Neuronal stem cell (in vitro differentiated cells): ENCODE measurements at regions not wholly inside any gene's neighbourhood (a gene's known extent, or its start where the extent isn't known, plus 50 kb on each side); places are given as distances from the start of the nearest gene placed in this dataset.

ENCODE experiments used
- DNase-seq: peaks from one replicate; pipeline ENCODE4 v3.0.0-alpha.2; 2013; ENCODE audit warnings: low spot score
- H2AFZ ChIP-seq: one replicate; pipeline ENCODE4 v1.6.1; 2013; ENCODE audit warnings: mild to moderate bottlenecking, low read length, inconsistent platforms
- H2AK5ac ChIP-seq: 2 replicates; pipeline ENCODE4 v1.6.1; 2013; ENCODE audit warnings: low read depth, mild to moderate bottlenecking, inconsistent platforms, low read length, moderate library complexity, mixed read lengths
- H2BK120ac ChIP-seq: 2 replicates; pipeline ENCODE4 v1.6.1; 2013; ENCODE audit warnings: low read depth, mild to moderate bottlenecking, inconsistent platforms, low read length, moderate library complexity, mixed read lengths
- H2BK12ac ChIP-seq: one replicate; pipeline ENCODE4 v1.6.1; 2013; ENCODE audit warnings: low read length, inconsistent platforms
- H2BK15ac ChIP-seq: 2 replicates; pipeline ENCODE4 v1.6.1; 2013; ENCODE audit warnings: mild to moderate bottlenecking, low read length, inconsistent platforms, mixed read lengths
- H2BK5ac ChIP-seq: one replicate; pipeline ENCODE4 v1.6.1; 2013; ENCODE audit warnings: inconsistent platforms, mild to moderate bottlenecking, low read length, moderate library complexity
- H3K14ac ChIP-seq: one replicate; pipeline ENCODE4 v1.6.1; 2013; ENCODE audit warnings: low read length, inconsistent platforms
- H3K18ac ChIP-seq: 2 replicates; pipeline ENCODE4 v1.6.1; 2013; ENCODE audit warnings: low read length, inconsistent platforms
- H3K23ac ChIP-seq: 2 replicates; pipeline ENCODE4 v1.6.1; 2013; ENCODE audit warnings: low read depth, mild to moderate bottlenecking, mixed read lengths, low read length, inconsistent platforms; ENCODE audit not compliant: poor library complexity
- H3K27ac ChIP-seq: replicated peaks from 3 replicates; pipeline ENCODE4 v1.5.1; 2013; ENCODE audit warnings: low read length, inconsistent platforms
- H3K27me3 ChIP-seq, 3 experiments: 2 replicates each; pipeline ENCODE4 v1.6.1; 2013; ENCODE audit warnings: low read length in 3 of 3, mild to moderate bottlenecking in 2 of 3, inconsistent platforms in 1 of 3, low read depth in 1 of 3, mixed read lengths in 1 of 3, moderate library complexity in 1 of 3; ENCODE audit not compliant: control insufficient read depth in 3 of 3, insufficient read depth in 3 of 3
- H3K36me3 ChIP-seq, 2 donors: replicated peaks in 1 of 2; 2 replicates each; pipeline ENCODE4 v1.6.1; 2013; ENCODE audit warnings: low read length in 2 of 2; ENCODE audit not compliant: control insufficient read depth in 2 of 2, insufficient read depth in 2 of 2
- H3K4ac ChIP-seq: 2 replicates; pipeline ENCODE4 v1.6.1; 2013; ENCODE audit warnings: inconsistent platforms, mild to moderate bottlenecking, low read length, moderate library complexity
- H3K4me1 ChIP-seq, 2 donors: 1 replicate in 1 of 2; 2 replicates in 1 of 2; pipeline ENCODE4 v1.6.1; 2013; ENCODE audit warnings: low read length in 2 of 2, low read depth in 1 of 2; ENCODE audit not compliant: control insufficient read depth in 2 of 2, insufficient read depth in 1 of 2
- H3K4me2 ChIP-seq: one replicate; pipeline ENCODE4 v1.6.1; 2013; ENCODE audit warnings: mild to moderate bottlenecking, low read length, inconsistent platforms; ENCODE audit not compliant: insufficient read depth, poor library complexity, severe bottlenecking
- H3K4me3 ChIP-seq, 2 donors: 2 replicates each; pipeline ENCODE4 v1.5.1; 2013; ENCODE audit warnings: low read length in 2 of 2, mild to moderate bottlenecking in 2 of 2, inconsistent platforms in 1 of 2, moderate library complexity in 1 of 2
- H3K79me1 ChIP-seq: one replicate; pipeline ENCODE4 v1.6.1; 2013; ENCODE audit warnings: low read depth, mild to moderate bottlenecking, inconsistent platforms, low read length, moderate library complexity
- H3K9ac ChIP-seq: one replicate; pipeline ENCODE4 v1.6.1; 2013; ENCODE audit warnings: mild to moderate bottlenecking, low read depth, low read length, inconsistent platforms; ENCODE audit not compliant: poor library complexity
- H3K9me3 ChIP-seq, 2 donors: replicated peaks in 1 of 2; 2 replicates each; pipeline versions ENCODE3 to v1.6.1; 2013; ENCODE audit warnings: low read length in 2 of 2, mild to moderate bottlenecking in 2 of 2, inconsistent platforms in 1 of 2, low read depth in 1 of 2, mixed read lengths in 1 of 2, moderate library complexity in 1 of 2; ENCODE audit not compliant: control insufficient read depth in 2 of 2, insufficient read depth in 1 of 2
- H4K8ac ChIP-seq: one replicate; pipeline ENCODE4 v1.6.1; 2013; ENCODE audit warnings: low read depth, mild to moderate bottlenecking, inconsistent platforms, low read length, moderate library complexity
- H4K91ac ChIP-seq: one replicate; pipeline ENCODE4 v1.6.1; 2013; ENCODE audit warnings: low read length, low read depth, mild to moderate bottlenecking, inconsistent platforms; ENCODE audit not compliant: poor library complexity
- WGBS, 2 donors: extraction: QIAGEN DNeasy Blood & Tissue Kit; methylation state at CpG; one replicate each; pipeline ENCODE4 v1.1.7; 2013; ENCODE audit warnings: missing lambda C conversion rate in 2 of 2, mixed read lengths in 1 of 2; ENCODE audit not compliant: insufficient read length in 2 of 2, insufficient replicate concordance in 1 of 2; ENCODE audit errors: extremely low coverage in 2 of 2; 5-methylcytosine and 5-hydroxymethylcytosine counted together

GRCh38 chr1:110779636-110780035, 93.3 kb upstream of the CD53 start:
- WGBS, 2 donors: no CpG with 5 or more reads among the region's 3 CpGs
- H2BK5ac ChIP-seq: no peak overlapping the region
- no peak overlapping the region for H3K4me2 ChIP-seq
- no peak overlapping the region for H3K14ac ChIP-seq
- no peak overlapping the region for H3K4me3 ChIP-seq
- H3K27me3 ChIP-seq: peaks cover 0 to 26% (median 0%) of the 10 kb centered on the region in 3 experiments
- no peak overlapping the region for H2AK5ac ChIP-seq
- no peaks in the 10 kb centered on the region for H3K36me3 ChIP-seq
- no peak overlapping the region for H3K18ac ChIP-seq
- H2AFZ ChIP-seq: no peak overlapping the region
- no peak for DNase-seq
- no peak overlapping the region for H3K27ac ChIP-seq
- H3K9ac ChIP-seq: no peak overlapping the region
- H3K4me1 ChIP-seq: peaks cover 0 to 3% of the 10 kb centered on the region in 2 donors
- no peak overlapping the region for H4K91ac ChIP-seq
- no peak overlapping the region for H3K4ac ChIP-seq
- H2BK120ac ChIP-seq: no peak overlapping the region
- H3K23ac ChIP-seq: no peak overlapping the region
- H2BK12ac ChIP-seq: no peak overlapping the region
- no peak overlapping the region for H2BK15ac ChIP-seq
- no peaks in the 10 kb centered on the region for H3K9me3 ChIP-seq
- no peaks in the 10 kb centered on the region for H3K79me1 ChIP-seq
- H4K8ac ChIP-seq: no peak overlapping the region

- H3K4me2 ChIP-seq: no peak overlapping the region
- H3K36me3 ChIP-seq: no peaks in the 10 kb centered on the region
- no CpG with 5 or more reads among the region's 1 CpG for WGBS, 2 donors
- H3K9ac ChIP-seq: no peak overlapping the region
- H3K27me3 ChIP-seq: peaks cover 0 to 26% (median 0%) of the 10 kb centered on the region in 3 experiments
- no peak overlapping the region for H3K4ac ChIP-seq
- no peak for DNase-seq
- H4K91ac ChIP-seq: no peak overlapping the region
- H2BK15ac ChIP-seq: no peak overlapping the region
- H4K8ac ChIP-seq: no peak overlapping the region
- peaks cover 0 to 3% of the 10 kb centered on the region in 2 donors for H3K4me1 ChIP-seq
- H2AFZ ChIP-seq: no peak overlapping the region
- H2BK120ac ChIP-seq: no peak overlapping the region
- no peak overlapping the region for H3K14ac ChIP-seq
- no peak overlapping the region for H3K23ac ChIP-seq
- no peak overlapping the region for H2BK12ac ChIP-seq
- H3K9me3 ChIP-seq: no peaks in the 10 kb centered on the region
- H3K79me1 ChIP-seq: no peaks in the 10 kb centered on the region
- H3K27ac ChIP-seq: no peak overlapping the region
- H3K18ac ChIP-seq: no peak overlapping the region
- no peak overlapping the region for H2BK5ac ChIP-seq
- H3K4me3 ChIP-seq: no peak overlapping the region
- no peak overlapping the region for H2AK5ac ChIP-seq
These were observed 94.1 kb upstream of the CD53 start for GRCh38 chr1:110778821-110779220.

- no CpG with 5 or more reads among the region's 4 CpGs for WGBS, 2 donors
- no peaks in the 10 kb centered on the region for H3K79me1 ChIP-seq
- no peak overlapping the region for H4K91ac ChIP-seq
- no peak overlapping the region for H4K8ac ChIP-seq
- no peak overlapping the region for H2AK5ac ChIP-seq
- H3K27ac ChIP-seq: no peak overlapping the region
- DNase-seq: no peak
- no peak overlapping the region for H2BK5ac ChIP-seq
- no peak overlapping the region for H3K23ac ChIP-seq
- H2BK120ac ChIP-seq: no peak overlapping the region
- H3K18ac ChIP-seq: no peak overlapping the region
- no peak overlapping the region for H2AFZ ChIP-seq
- peaks cover 0 to 3% of the 10 kb centered on the region in 2 donors for H3K4me1 ChIP-seq
- H3K9me3 ChIP-seq: peaks cover 0 to under 1% of the 10 kb centered on the region in 2 donors
- no peak overlapping the region for H3K14ac ChIP-seq
- H3K4ac ChIP-seq: no peak overlapping the region
- H2BK12ac ChIP-seq: no peak overlapping the region
- H2BK15ac ChIP-seq: no peak overlapping the region
- no peak overlapping the region for H3K9ac ChIP-seq
- no peak overlapping the region for H3K4me3 ChIP-seq
- H3K4me2 ChIP-seq: no peak overlapping the region
- peaks cover 0 to 26% (median 0%) of the 10 kb centered on the region in 3 experiments for H3K27me3 ChIP-seq
- no peaks in the 10 kb centered on the region for H3K36me3 ChIP-seq
These were observed 95.7 kb upstream of the CD53 start for GRCh38 chr1:110777228-110777627.

GRCh38 chr1:110774398-110774797, 98.5 kb upstream of the CD53 start:
- Histone ChIP-seq H3K27me3 (peaks cover 0 to 13% (median 0%) of the 10 kb centered on the region in 3 experiments), H2AFZ (no peak overlapping the region), H3K4me3 (no peak overlapping the region), H4K8ac (no peak overlapping the region), H2BK12ac (no peak overlapping the region), H2BK120ac (no peak overlapping the region), H2AK5ac (no peak overlapping the region), H3K18ac (no peak overlapping the region), H3K4me1 (no peaks in the 10 kb centered on the region), H3K23ac (no peak overlapping the region), H3K36me3 (no peaks in the 10 kb centered on the region), H3K14ac (no peak overlapping the region), H3K79me1 (no peaks in the 10 kb centered on the region), H2BK5ac (no peak overlapping the region), H3K4me2 (no peak overlapping the region), H3K4ac (no peak overlapping the region), H3K9ac (no peak overlapping the region), H3K9me3 (peaks cover 0 to 6% of the 10 kb centered on the region in 2 donors), H4K91ac (no peak overlapping the region), H2BK15ac (no peak overlapping the region), H3K27ac (no peak overlapping the region)
- no peak for DNase-seq
